HEK293 (cell line): ENCODE measurements at regions not wholly inside any gene's neighbourhood (a gene's known extent, or its start where the extent isn't known, plus 50 kb on each side); places are given as distances from the start of the nearest gene placed in this dataset.

ENCODE experiments used
- CTCF ChIA-PET: fragments of 350-600 bp; formaldehyde crosslinking; extraction: SDS; loops from one replicate; lab custom pipeline; 2021; ENCODE audit warnings: antibody characterized with exemption; lab: Yijun Ruan, JAX
- POLR2A ChIA-PET: fragments of 300-600 bp; formaldehyde crosslinking; extraction: SDS; loops from one replicate; lab custom pipeline; 2020; ENCODE audit warnings: antibody characterized with exemption, inconsistent platforms; lab: Yijun Ruan, JAX
- H3K27ac ChIP-seq: fragments of 200-500 bp; sonication (Bioruptor generic); 2 replicates; pipeline ENCODE4 v1.5.1; 2014; ENCODE audit warnings: low read depth, low read length, control low read depth, inconsistent platforms; ENCODE audit errors: extremely low read depth
- H3K36me3 ChIP-seq, 2 experiments: fragments of 200-500 bp in 1 of 2; sonication (Bioruptor generic) in 1 of 2; 1 replicate in 1 of 2; 2 replicates in 1 of 2; pipeline ENCODE4 v1.5.1; 2014 to 2017; ENCODE audit warnings: inconsistent platforms in 2 of 2, low read length in 2 of 2; ENCODE audit not compliant: control insufficient read depth in 2 of 2, insufficient read depth in 1 of 2
- H3K4me1 ChIP-seq: fragments of 200-500 bp; sonication (Bioruptor generic); 2 replicates; pipeline ENCODE4 v1.5.1; 2014; ENCODE audit warnings: mild to moderate bottlenecking, low read length, inconsistent platforms; ENCODE audit not compliant: control insufficient read depth, insufficient read depth
- H3K4me3 ChIP-seq: 2 replicates; pipeline ENCODE4 v1.5.1; 2011; ENCODE audit warnings: low read depth, mild to moderate bottlenecking, control low read depth, low read length, moderate library complexity
- H3K9me3 ChIP-seq: fragments of 200-500 bp; sonication (Bioruptor generic); 2 replicates; pipeline ENCODE4 v1.5.1; 2014; ENCODE audit warnings: low read depth, low read length, inconsistent platforms; ENCODE audit not compliant: control insufficient read depth, insufficient read depth
- BCL11B ChIP-seq: fragments of 450-650 bp; formaldehyde crosslinking; IDR thresholded peaks from 2 replicates; pipeline ENCODE4 v1.5.1; 2016; ENCODE audit warnings: low read depth, missing biosample characterization, missing genetic modification characterization
- INSM2 ChIP-seq: fragments of 450-650 bp; formaldehyde crosslinking; IDR thresholded peaks from 2 replicates; pipeline ENCODE4 v1.5.1; 2016; ENCODE audit warnings: missing biosample characterization, missing genetic modification characterization
- SP2 ChIP-seq: fragments of 450-650 bp; formaldehyde crosslinking; IDR thresholded peaks from 2 replicates; pipeline ENCODE4 v1.5.1; 2016; ENCODE audit warnings: missing biosample characterization, missing genetic modification characterization
- YY2 ChIP-seq: fragments of 450-650 bp; formaldehyde crosslinking; IDR thresholded peaks from 2 replicates; pipeline ENCODE4 v1.5.1; 2016; ENCODE audit warnings: missing biosample characterization, missing genetic modification characterization
- ZBTB17 ChIP-seq: fragments of 450-650 bp; formaldehyde crosslinking; IDR thresholded peaks from 2 replicates; pipeline ENCODE4 v1.5.1; 2016; ENCODE audit warnings: missing biosample characterization, missing genetic modification characterization
- ZNF138 ChIP-seq: fragments of 450-650 bp; formaldehyde crosslinking; IDR thresholded peaks from 2 replicates; pipeline ENCODE4 v1.5.1; 2016; ENCODE audit warnings: missing biosample characterization, missing genetic modification characterization, borderline replicate concordance
- ZNF155 ChIP-seq: fragments of 450-650 bp; formaldehyde crosslinking; IDR thresholded peaks from 2 replicates; pipeline ENCODE4 v1.5.1; 2016; ENCODE audit warnings: missing biosample characterization, missing genetic modification characterization
- ZNF169 ChIP-seq: fragments of 450-650 bp; formaldehyde crosslinking; IDR thresholded peaks from 2 replicates; pipeline ENCODE4 v1.5.1; 2016; ENCODE audit warnings: missing biosample characterization, missing genetic modification characterization
- ZNF211 ChIP-seq: fragments of 450-650 bp; formaldehyde crosslinking; IDR thresholded peaks from 2 replicates; pipeline ENCODE4 v1.5.1; 2016; ENCODE audit warnings: low read depth, missing biosample characterization, missing genetic modification characterization
- ZNF274 ChIP-seq, 2 experiments: fragments of 200-500 bp in 1 of 2; fragments of 450-650 bp in 1 of 2; sonication (Bioruptor generic) in 1 of 2; formaldehyde crosslinking in 1 of 2; IDR thresholded peaks; 2 replicates each; pipeline versions ENCODE4 v1.5.1 to v1.6.1; 2014 to 2016; ENCODE audit warnings: borderline replicate concordance in 1 of 2, inconsistent platforms in 1 of 2, low read length in 1 of 2, missing biosample characterization in 1 of 2, missing genetic modification characterization in 1 of 2
- ZNF335 ChIP-seq: fragments of 450-650 bp; formaldehyde crosslinking; conservative IDR thresholded peaks from 2 replicates; pipeline ENCODE4 v1.5.1; 2016; ENCODE audit warnings: missing biosample characterization, missing genetic modification characterization
- ZNF354C ChIP-seq: fragments of 450-650 bp; formaldehyde crosslinking; IDR thresholded peaks from 2 replicates; pipeline ENCODE4 v1.5.1; 2016; ENCODE audit warnings: missing biosample characterization, missing genetic modification characterization, low read depth, borderline replicate concordance
- ZNF391 ChIP-seq: fragments of 450-650 bp; formaldehyde crosslinking; IDR thresholded peaks from 2 replicates; pipeline ENCODE4 v1.5.1; 2016; ENCODE audit warnings: low read depth, missing biosample characterization, missing genetic modification characterization, borderline replicate concordance
- ZNF433 ChIP-seq: fragments of 450-650 bp; formaldehyde crosslinking; IDR thresholded peaks from 2 replicates; pipeline ENCODE4 v1.5.1; 2016; ENCODE audit warnings: missing biosample characterization, missing genetic modification characterization, low read depth
- ZNF48 ChIP-seq: fragments of 450-650 bp; formaldehyde crosslinking; IDR thresholded peaks from 2 replicates; pipeline ENCODE4 v1.5.1; 2016; ENCODE audit warnings: missing biosample characterization, missing genetic modification characterization
- ZNF488 ChIP-seq: fragments of 450-650 bp; formaldehyde crosslinking; IDR thresholded peaks from 2 replicates; pipeline ENCODE4 v1.5.1; 2016; ENCODE audit warnings: missing biosample characterization, missing genetic modification characterization
- ZNF514 ChIP-seq: fragments of 450-650 bp; formaldehyde crosslinking; IDR thresholded peaks from 2 replicates; pipeline ENCODE4 v1.5.1; 2016; ENCODE audit warnings: missing biosample characterization, missing genetic modification characterization
- ZNF544 ChIP-seq: fragments of 450-650 bp; formaldehyde crosslinking; IDR thresholded peaks from 2 replicates; pipeline ENCODE4 v1.5.0; 2017; ENCODE audit warnings: missing biosample characterization, missing genetic modification characterization
- ZNF596 ChIP-seq: fragments of 450-650 bp; IDR thresholded peaks from 2 replicates; pipeline ENCODE4 v1.5.0; 2018; ENCODE audit warnings: missing biosample characterization, mild to moderate bottlenecking, missing genetic modification characterization, moderate library complexity
- ZNF658 ChIP-seq: fragments of 450-650 bp; formaldehyde crosslinking; IDR thresholded peaks from 2 replicates; pipeline ENCODE4; 2016; ENCODE audit warnings: missing biosample characterization, missing genetic modification characterization
- ZNF701 ChIP-seq: fragments of 450-650 bp; formaldehyde crosslinking; IDR thresholded peaks from 2 replicates; pipeline ENCODE4 v1.5.1; 2016; ENCODE audit warnings: missing biosample characterization, missing genetic modification characterization
- ZNF837 ChIP-seq: fragments of 450-650 bp; formaldehyde crosslinking; IDR thresholded peaks from 2 replicates; pipeline ENCODE4 v1.5.1; 2016; ENCODE audit warnings: missing biosample characterization, missing genetic modification characterization
- TF ChIP-seq, protein P1 (sequence below): fragments of 450-650 bp; formaldehyde crosslinking; IDR thresholded peaks from 2 replicates; pipeline ENCODE4 v1.5.1; 2016; ENCODE audit warnings: missing biosample characterization, missing genetic modification characterization

GRCh38 chr18:75782826-75783225 is 355.3 kb upstream of the SMIM21 start:
- CTCF ChIA-PET = no interaction called here
- Histone ChIP-seq H3K27ac (no peak overlapping the region), H3K9me3 (no peaks in the 10 kb centered on the region), H3K4me3 (no peak overlapping the region), H3K36me3 (no peaks in the 10 kb centered on the region), H3K4me1 (no peaks in the 10 kb centered on the region)
- POLR2A ChIA-PET = no interaction called here
- no peak for TF ChIP-seq SP2 (tag by site-specific recombination)
- TF ChIP-seq BCL11B = no peak
- no peak for TF ChIP-seq ZNF138 (tag by site-specific recombination)
- TF ChIP-seq ZNF211 = no peak
- TF ChIP-seq ZNF544 (tag by site-specific recombination) = no peak
- no peak for TF ChIP-seq ZNF433
- TF ChIP-seq ZNF391 (tag by site-specific recombination) = no peak
- TF ChIP-seq ZNF596 = no peak
- no peak for TF ChIP-seq ZNF354C (tag by site-specific recombination)
- no peak for TF ChIP-seq ZNF701 (tag by site-specific recombination)

DNA sequence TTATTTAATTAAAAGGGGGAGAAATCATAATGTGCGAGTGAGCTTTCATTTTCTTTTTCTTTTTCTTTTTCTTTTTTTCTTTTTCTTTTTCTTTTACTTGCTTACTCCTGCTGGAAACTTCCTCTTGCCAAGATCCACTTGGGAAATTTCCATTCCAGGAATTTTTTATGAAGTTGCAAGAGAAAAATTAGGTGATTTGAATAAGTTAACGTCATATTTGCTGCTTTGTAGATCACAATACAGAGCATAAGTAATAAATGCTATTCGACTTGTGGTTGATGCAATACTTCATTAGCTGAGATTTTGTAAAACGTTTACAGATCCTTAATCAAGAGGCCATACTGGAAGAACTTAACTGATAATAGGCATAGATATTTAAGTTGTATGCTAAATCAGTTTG is 354.7 kb upstream of the SMIM21 start:
- H3K36me3 ChIP-seq = no peaks in the 10 kb centered on the region
- ChIA-PET CTCF (no interaction called here), POLR2A (no interaction called here)
- no peaks in the 10 kb centered on the region for H3K4me1 ChIP-seq
- TF ChIP-seq ZNF335 (tag by site-specific recombination) (no peak), ZNF155 (tag by site-specific recombination) (no peak), ZNF274 (IDR thresholded peaks at IDR 0.05; ENCODE audit: low read length) (no peak), ZNF274 (tag by site-specific recombination; IDR thresholded peaks at IDR 0.05; ENCODE audit: borderline replicate concordance) (no peak), ZNF837 (no peak)
- no peak overlapping the region for H3K27ac ChIP-seq
- no peak overlapping the region for H3K4me3 ChIP-seq
- H3K9me3 ChIP-seq = no peaks in the 10 kb centered on the region

GRCh38 chr18:75779910-75780309 is 352.4 kb upstream of the SMIM21 start:
- TF ChIP-seq INSM2 (tag by site-specific recombination) (no peak), ZNF514 (no peak), ZNF169 (tag by site-specific recombination) (no peak)
- Histone ChIP-seq H3K4me1 (no peaks in the 10 kb centered on the region), H3K36me3 (no peaks in the 10 kb centered on the region), H3K9me3 (no peaks in the 10 kb centered on the region), H3K27ac (no peak overlapping the region), H3K4me3 (no peak overlapping the region)
- ChIA-PET CTCF (interaction anchor here (0.6 kb wide), 1 partner anchor 36 kb away, joined by 4 read pairs; no protein-coding TSS in a partner anchor), POLR2A (no interaction called here)

DNA sequence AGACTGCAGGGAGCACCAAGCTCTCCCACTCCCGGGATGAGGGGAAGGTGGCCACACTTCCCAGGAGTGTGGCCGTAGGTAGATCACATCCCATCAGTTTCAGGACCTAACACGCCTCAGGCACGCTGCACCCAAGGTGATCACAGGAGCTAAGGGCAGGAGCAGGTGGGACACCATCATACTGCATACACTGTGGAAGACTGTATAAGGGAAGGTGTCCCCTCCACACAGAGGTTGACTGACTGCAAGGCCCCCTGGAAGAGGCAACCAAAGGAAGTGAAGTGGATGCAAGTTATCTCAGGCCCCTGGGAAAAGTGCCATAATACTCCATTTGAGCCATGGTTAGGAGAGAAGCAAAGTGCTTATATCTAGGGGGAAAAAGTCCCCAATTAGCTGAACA is 351.9 kb upstream of the SMIM21 start:
- Histone ChIP-seq H3K4me1 (no peaks in the 10 kb centered on the region), H3K4me3 (no peak overlapping the region), H3K27ac (no peak overlapping the region), H3K36me3 (no peaks in the 10 kb centered on the region), H3K9me3 (no peaks in the 10 kb centered on the region)
- ChIA-PET CTCF (interaction anchor here (0.6 kb wide), 1 partner anchor 37 kb away, joined by 4 read pairs; no protein-coding TSS in a partner anchor), POLR2A (no interaction called here)
- no peak for TF ChIP-seq YY2 (tag by site-specific recombination)
- no peak for TF ChIP-seq ZBTB17 (tag by site-specific recombination)
- TF ChIP-seq ZNF658 (tag by site-specific recombination) = no peak
- no peak for TF ChIP-seq ZNF48 (tag by site-specific recombination)
- TF ChIP-seq, protein P1, sequence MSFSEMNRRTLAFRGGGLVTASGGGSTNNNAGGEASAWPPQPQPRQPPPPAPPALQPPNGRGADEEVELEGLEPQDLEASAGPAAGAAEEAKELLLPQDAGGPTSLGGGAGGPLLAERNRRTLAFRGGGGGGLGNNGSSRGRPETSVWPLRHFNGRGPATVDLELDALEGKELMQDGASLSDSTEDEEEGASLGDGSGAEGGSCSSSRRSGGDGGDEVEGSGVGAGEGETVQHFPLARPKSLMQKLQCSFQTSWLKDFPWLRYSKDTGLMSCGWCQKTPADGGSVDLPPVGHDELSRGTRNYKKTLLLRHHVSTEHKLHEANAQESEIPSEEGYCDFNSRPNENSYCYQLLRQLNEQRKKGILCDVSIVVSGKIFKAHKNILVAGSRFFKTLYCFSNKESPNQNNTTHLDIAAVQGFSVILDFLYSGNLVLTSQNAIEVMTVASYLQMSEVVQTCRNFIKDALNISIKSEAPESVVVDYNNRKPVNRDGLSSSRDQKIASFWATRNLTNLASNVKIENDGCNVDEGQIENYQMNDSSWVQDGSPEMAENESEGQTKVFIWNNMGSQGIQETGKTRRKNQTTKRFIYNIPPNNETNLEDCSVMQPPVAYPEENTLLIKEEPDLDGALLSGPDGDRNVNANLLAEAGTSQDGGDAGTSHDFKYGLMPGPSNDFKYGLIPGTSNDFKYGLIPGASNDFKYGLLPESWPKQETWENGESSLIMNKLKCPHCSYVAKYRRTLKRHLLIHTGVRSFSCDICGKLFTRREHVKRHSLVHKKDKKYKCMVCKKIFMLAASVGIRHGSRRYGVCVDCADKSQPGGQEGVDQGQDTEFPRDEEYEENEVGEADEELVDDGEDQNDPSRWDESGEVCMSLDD = no peak
- no peak for TF ChIP-seq ZNF488
